ENCODE measurements at regions not wholly inside any gene's neighbourhood (a gene's known extent, or its start where the extent isn't known, plus 50 kb on each side); places are given as distances from the start of the nearest gene placed in this dataset.
A peak's percentile ranks its signal among the peaks of the same experiment; 100 is the strongest.
"Not testable (repeated sequence)": the region's sequence is repeated elsewhere in the genome, so short reads cannot be mapped to it uniquely, and the experiment has no call there.

- no peak for DNase-seq (ENCODE audit: insufficient read length, low spot score)
- TF ChIP-seq POLR2AphosphoS5 (IDR thresholded peaks at IDR 0.05; ENCODE audit: low read depth, low read length) = no peak
- no peak for TF ChIP-seq TAF1 (IDR thresholded peaks at IDR 0.05; ENCODE audit: low read depth, low read length)
- no peak for TF ChIP-seq POLR2A (IDR thresholded peaks at IDR 0.05; ENCODE audit: low read depth, low read length)
- no peak for TF ChIP-seq PAX5 (IDR thresholded peaks at IDR 0.05; ENCODE audit: insufficient read depth, low read length, severe bottlenecking)
- TF ChIP-seq POU2F2 (IDR thresholded peaks at IDR 0.05; ENCODE audit: low read depth, low read length) = no peak
- TF ChIP-seq SPI1 (IDR thresholded peaks at IDR 0.05; ENCODE audit: low read depth, low read length) = no peak
Observed at GRCh38 chr2:8242739-8243138, 439.1 kb upstream of the ID2 start.

GRCh38 chr2:8243748-8244400 lies 438.0 kb upstream of the ID2 start:
- FAIRE-seq = no peak
- no peak for DNase-seq (ENCODE audit: insufficient read length, low spot score)
- no peak for TF ChIP-seq POLR2A (IDR thresholded peaks at IDR 0.05; ENCODE audit: low read depth, low read length)
- no peak for TF ChIP-seq TAF1 (IDR thresholded peaks at IDR 0.05; ENCODE audit: low read depth, low read length)
- TF ChIP-seq POU2F2 (IDR thresholded peaks at IDR 0.05; ENCODE audit: low read depth, low read length) = no peak
- TF ChIP-seq POLR2AphosphoS5 (IDR thresholded peaks at IDR 0.05; ENCODE audit: low read depth, low read length) = no peak
- no peak for TF ChIP-seq SPI1 (IDR thresholded peaks at IDR 0.05; ENCODE audit: low read depth, low read length)
- TF ChIP-seq PAX5 (IDR thresholded peaks at IDR 0.05; ENCODE audit: insufficient read depth, low read length, severe bottlenecking) = no peak

More at GRCh38 chr2:8242739-8243138, 439.1 kb upstream of the ID2 start:
- no peak for FAIRE-seq

GRCh38 chr2:8244639-8245038 lies 437.2 kb upstream of the ID2 start:
- TF ChIP-seq SPI1 (IDR thresholded peaks at IDR 0.05; ENCODE audit: low read depth, low read length) (peak; percentile 68), POU2F2 (IDR thresholded peaks at IDR 0.05; ENCODE audit: low read depth, low read length) (no peak), POLR2AphosphoS5 (IDR thresholded peaks at IDR 0.05; ENCODE audit: low read depth, low read length) (no peak)
- FAIRE-seq (no peak), DNase-seq (ENCODE audit: insufficient read length, low spot score) (no peak)

GRCh38 chr2:8246137-8246536 lies 435.7 kb upstream of the ID2 start:
- no peak for TF ChIP-seq PAX5 (IDR thresholded peaks at IDR 0.05; ENCODE audit: insufficient read depth, low read length, severe bottlenecking)
- no peak for TF ChIP-seq POLR2AphosphoS5 (IDR thresholded peaks at IDR 0.05; ENCODE audit: low read depth, low read length)
- TF ChIP-seq TAF1 (IDR thresholded peaks at IDR 0.05; ENCODE audit: low read depth, low read length) = no peak
- TF ChIP-seq POLR2A (IDR thresholded peaks at IDR 0.05; ENCODE audit: low read depth, low read length) = no peak
- TF ChIP-seq SPI1 (IDR thresholded peaks at IDR 0.05; ENCODE audit: low read depth, low read length) = no peak
- no peak for TF ChIP-seq POU2F2 (IDR thresholded peaks at IDR 0.05; ENCODE audit: low read depth, low read length)
- no peak for DNase-seq (ENCODE audit: insufficient read length, low spot score)
- FAIRE-seq = no peak

GRCh38 chr2:8247905-8248622 lies 433.8 kb upstream of the ID2 start:
- FAIRE-seq (no peak), DNase-seq (ENCODE audit: insufficient read length, low spot score) (no peak)
- no peak for TF ChIP-seq POLR2A (IDR thresholded peaks at IDR 0.05; ENCODE audit: low read depth, low read length)
- TF ChIP-seq POU2F2 (IDR thresholded peaks at IDR 0.05; ENCODE audit: low read depth, low read length) = no peak
- no peak for TF ChIP-seq PAX5 (IDR thresholded peaks at IDR 0.05; ENCODE audit: insufficient read depth, low read length, severe bottlenecking)
- no peak for TF ChIP-seq SPI1 (IDR thresholded peaks at IDR 0.05; ENCODE audit: low read depth, low read length)
- TF ChIP-seq POLR2AphosphoS5 (IDR thresholded peaks at IDR 0.05; ENCODE audit: low read depth, low read length) = no peak
- TF ChIP-seq TAF1 (IDR thresholded peaks at IDR 0.05; ENCODE audit: low read depth, low read length) = no peak

- TF ChIP-seq POLR2AphosphoS5 (IDR thresholded peaks at IDR 0.05; ENCODE audit: low read depth, low read length) = no peak
- TF ChIP-seq POU2F2 (IDR thresholded peaks at IDR 0.05; ENCODE audit: low read depth, low read length) = no peak
- no peak for TF ChIP-seq POLR2A (IDR thresholded peaks at IDR 0.05; ENCODE audit: low read depth, low read length)
- no peak for TF ChIP-seq TAF1 (IDR thresholded peaks at IDR 0.05; ENCODE audit: low read depth, low read length)
- TF ChIP-seq PAX5 (IDR thresholded peaks at IDR 0.05; ENCODE audit: insufficient read depth, low read length, severe bottlenecking) = no peak
- no peak for TF ChIP-seq SPI1 (IDR thresholded peaks at IDR 0.05; ENCODE audit: low read depth, low read length)
- FAIRE-seq (peak; percentile 81), DNase-seq (ENCODE audit: insufficient read length, low spot score) (no peak)
Observed at GRCh38 chr2:8248623-8248957, 433.3 kb upstream of the ID2 start.

GRCh38 chr2:8249141-8249540 lies 432.7 kb upstream of the ID2 start:
- FAIRE-seq (no peak), DNase-seq (ENCODE audit: insufficient read length, low spot score) (no peak)
- no peak for TF ChIP-seq POU2F2 (IDR thresholded peaks at IDR 0.05; ENCODE audit: low read depth, low read length)
- no peak for TF ChIP-seq SPI1 (IDR thresholded peaks at IDR 0.05; ENCODE audit: low read depth, low read length)
- TF ChIP-seq POLR2A (IDR thresholded peaks at IDR 0.05; ENCODE audit: low read depth, low read length) = no peak

GRCh38 chr2:8249769-8250168 lies 432.1 kb upstream of the ID2 start:
- FAIRE-seq (no peak), DNase-seq (ENCODE audit: insufficient read length, low spot score) (no peak)
- TF ChIP-seq POU2F2 (IDR thresholded peaks at IDR 0.05; ENCODE audit: low read depth, low read length) = no peak
- no peak for TF ChIP-seq PAX5 (IDR thresholded peaks at IDR 0.05; ENCODE audit: insufficient read depth, low read length, severe bottlenecking)
- TF ChIP-seq TAF1 (IDR thresholded peaks at IDR 0.05; ENCODE audit: low read depth, low read length) = no peak
- no peak for TF ChIP-seq SPI1 (IDR thresholded peaks at IDR 0.05; ENCODE audit: low read depth, low read length)
- TF ChIP-seq POLR2A (IDR thresholded peaks at IDR 0.05; ENCODE audit: low read depth, low read length) = no peak
- no peak for TF ChIP-seq POLR2AphosphoS5 (IDR thresholded peaks at IDR 0.05; ENCODE audit: low read depth, low read length)

- not testable (repeated sequence) for DNase-seq (ENCODE audit: insufficient read length, low spot score); FAIRE-seq
Observed at GRCh38 chr2:8250290-8250689, 431.6 kb upstream of the ID2 start.

- FAIRE-seq (no peak), DNase-seq (ENCODE audit: insufficient read length, low spot score) (no peak)
- TF ChIP-seq PAX5 (IDR thresholded peaks at IDR 0.05; ENCODE audit: insufficient read depth, low read length, severe bottlenecking) = no peak
- TF ChIP-seq POU2F2 (IDR thresholded peaks at IDR 0.05; ENCODE audit: low read depth, low read length) = no peak
- TF ChIP-seq POLR2AphosphoS5 (IDR thresholded peaks at IDR 0.05; ENCODE audit: low read depth, low read length) = no peak
- TF ChIP-seq TAF1 (IDR thresholded peaks at IDR 0.05; ENCODE audit: low read depth, low read length) = no peak
- TF ChIP-seq POLR2A (IDR thresholded peaks at IDR 0.05; ENCODE audit: low read depth, low read length) = no peak
- no peak for TF ChIP-seq SPI1 (IDR thresholded peaks at IDR 0.05; ENCODE audit: low read depth, low read length)
Observed at GRCh38 chr2:8251291-8251690, 430.6 kb upstream of the ID2 start.

Data from GM12891 (cell line).